Fibroblast of skin of scalp (primary cell): ENCODE measurements at regions not wholly inside any gene's neighbourhood (a gene's known extent, or its start where the extent isn't known, plus 50 kb on each side); places are given as distances from the start of the nearest gene placed in this dataset.
A peak's percentile ranks its signal among the peaks of the same experiment; 100 is the strongest.
"Not testable (repeated sequence)": the region's sequence is repeated elsewhere in the genome, so short reads cannot be mapped to it uniquely, and the experiment has no call there.

Experiments used
- DNase-seq: peaks from one replicate; pipeline ENCODE4 v3.0.0-alpha.2; 2013

DNA sequence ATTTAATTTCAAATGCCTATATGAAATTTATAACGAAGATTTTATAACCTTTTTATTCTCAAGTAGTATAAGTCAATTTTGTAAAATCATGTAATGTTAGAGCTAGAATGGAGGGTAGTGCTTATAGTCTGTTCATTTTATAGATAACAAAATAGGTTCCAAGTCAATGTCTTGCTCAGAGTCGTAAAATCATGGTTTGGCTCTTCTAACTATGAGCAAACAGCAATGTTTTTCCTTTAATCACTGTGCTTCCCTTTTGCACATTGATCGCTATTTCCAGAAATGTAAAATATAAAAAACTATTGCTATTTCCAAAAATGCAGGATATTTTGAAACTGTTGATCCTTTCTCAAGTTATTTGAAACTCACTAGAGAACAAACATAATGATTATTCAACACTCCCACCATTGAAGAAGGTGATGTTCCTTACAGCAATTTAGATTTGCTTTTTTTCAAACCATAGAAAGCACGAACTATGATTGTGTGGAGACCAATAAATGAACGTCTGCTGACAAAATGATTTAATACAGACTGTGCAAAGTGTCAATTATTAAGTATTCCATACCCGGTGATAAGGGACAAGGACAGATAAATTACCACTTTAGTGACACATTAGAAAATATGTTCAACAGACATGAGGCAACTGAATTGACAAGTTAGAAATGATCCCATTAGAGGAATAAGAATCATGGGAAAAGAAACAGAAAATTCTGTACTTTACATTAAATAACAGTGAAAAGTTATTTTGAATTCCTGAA lies 412.1 kb upstream of the TECRL start:
- DNase-seq = no peak

DNA sequence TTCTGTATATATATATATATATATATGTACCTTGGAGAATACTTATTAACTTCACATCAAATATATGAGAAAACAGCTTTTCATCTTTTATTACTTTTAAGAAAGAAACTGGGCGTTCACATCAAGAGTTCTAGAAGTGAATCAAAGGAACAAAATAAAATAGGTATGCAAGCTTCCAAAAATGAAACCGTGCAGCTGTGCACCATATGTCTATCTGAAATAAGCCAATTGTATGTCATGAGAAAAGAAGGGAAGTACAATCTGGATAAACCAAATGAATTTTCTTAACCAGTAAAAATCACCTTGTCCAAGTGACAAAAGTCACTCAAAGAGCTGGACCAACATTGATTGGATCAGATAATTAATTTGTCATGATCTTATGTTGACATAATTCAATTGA lies 405.4 kb upstream of the TECRL start:
- DNase-seq = no peak

- DNase-seq = no peak
Observed at GRCh38 chr4:64807821-64808220, 398.6 kb upstream of the TECRL start.

- no peak for DNase-seq
Observed at GRCh38 chr4:64799751-64800150, 390.5 kb upstream of the TECRL start.

GRCh38 chr4:64798828-64799227 lies 389.6 kb upstream of the TECRL start:
- DNase-seq = not testable (repeated sequence)

DNA sequence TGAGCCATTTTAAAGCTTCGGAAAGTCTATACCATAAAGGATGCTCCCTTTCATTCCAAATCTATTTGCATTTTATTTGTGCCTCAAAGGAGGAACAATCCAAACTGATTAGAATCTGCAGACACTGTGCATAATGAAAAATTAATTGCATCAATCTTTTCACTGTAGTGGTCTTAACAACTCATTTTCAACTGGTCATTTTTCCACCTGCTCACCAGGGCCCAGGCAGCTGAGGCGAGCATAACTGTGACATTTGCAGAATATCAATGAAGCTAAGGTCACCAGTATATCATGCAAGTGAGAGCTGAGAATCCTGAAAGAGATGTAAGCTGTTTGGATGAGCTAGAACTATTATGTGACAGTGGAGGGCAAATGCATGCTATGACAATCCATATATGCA lies 387.3 kb upstream of the TECRL start:
- DNase-seq = no peak

DNA sequence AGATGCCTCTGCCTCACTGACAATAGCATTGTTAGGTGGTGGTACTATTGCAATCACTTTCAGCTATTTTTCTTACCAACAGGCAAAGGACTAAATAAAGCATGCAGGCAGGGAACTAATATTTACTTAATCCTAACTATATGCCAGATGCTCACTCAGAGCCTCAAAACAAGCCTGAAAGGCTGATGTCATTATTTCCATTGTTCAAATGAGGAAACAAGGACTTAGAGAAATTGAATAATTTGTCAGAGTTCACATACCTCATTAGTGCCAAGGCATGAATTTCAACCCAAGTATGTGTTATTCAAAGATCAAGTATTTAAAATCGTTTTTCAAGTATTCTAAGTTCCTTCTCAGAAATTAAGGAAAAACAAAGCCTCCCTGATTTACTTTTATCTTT lies 374.9 kb upstream of the TECRL start:
- peak; percentile 71 for DNase-seq

DNA sequence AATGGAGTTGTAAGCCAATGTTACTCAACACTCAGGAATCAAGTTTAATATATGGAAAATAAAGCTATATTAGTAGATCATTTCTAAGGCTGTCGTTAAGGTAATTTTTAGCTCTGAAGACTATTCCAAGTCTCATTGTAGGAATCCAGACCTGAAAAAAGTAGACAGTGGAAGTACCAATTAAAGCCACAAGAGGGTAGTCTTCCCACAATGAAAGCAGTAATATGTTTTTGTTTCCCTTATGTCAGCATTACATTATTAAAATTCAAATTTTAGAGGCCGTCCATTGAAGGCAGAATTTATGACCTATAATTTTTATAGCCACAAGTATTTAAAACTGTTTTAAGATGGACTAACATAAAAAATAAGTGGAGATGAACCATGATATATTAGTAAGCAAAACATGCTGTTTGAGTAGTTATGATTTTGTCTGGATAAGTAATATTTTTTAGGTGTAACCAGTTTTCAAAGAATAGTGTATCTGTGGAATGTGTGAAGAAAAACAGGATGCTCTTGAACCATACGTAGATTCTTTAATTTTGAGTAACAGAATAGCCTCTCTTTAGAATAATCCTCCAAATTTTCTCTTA lies 372.6 kb upstream of the TECRL start:
- peak; percentile 46 for DNase-seq

- no peak for DNase-seq
Observed at GRCh38 chr4:64780664-64781063, 371.4 kb upstream of the TECRL start.

DNA sequence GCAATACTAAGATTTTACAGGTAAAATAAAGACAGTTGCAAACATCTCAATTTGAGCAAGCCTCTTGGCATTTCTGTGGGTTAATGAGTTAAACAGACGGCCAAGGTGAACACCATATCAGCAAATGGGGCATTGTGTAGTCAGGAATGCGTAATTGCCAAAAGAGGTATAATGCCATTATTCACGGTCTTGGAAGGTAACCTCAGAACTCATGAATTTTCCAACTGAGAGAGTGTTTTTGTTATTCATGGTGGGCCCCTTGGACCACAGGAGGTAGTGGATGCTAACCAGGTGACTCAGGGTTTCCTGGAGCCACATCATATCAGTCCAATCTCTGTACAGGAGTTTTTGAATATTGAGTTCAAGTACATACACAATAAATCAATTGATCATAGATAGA lies 368.0 kb upstream of the TECRL start:
- no peak for DNase-seq

- no peak for DNase-seq
Observed at GRCh38 chr4:64776820-64777219, 367.6 kb upstream of the TECRL start.

GRCh38 chr4:64774626-64775025 lies 365.4 kb upstream of the TECRL start:
- DNase-seq = no peak

DNA sequence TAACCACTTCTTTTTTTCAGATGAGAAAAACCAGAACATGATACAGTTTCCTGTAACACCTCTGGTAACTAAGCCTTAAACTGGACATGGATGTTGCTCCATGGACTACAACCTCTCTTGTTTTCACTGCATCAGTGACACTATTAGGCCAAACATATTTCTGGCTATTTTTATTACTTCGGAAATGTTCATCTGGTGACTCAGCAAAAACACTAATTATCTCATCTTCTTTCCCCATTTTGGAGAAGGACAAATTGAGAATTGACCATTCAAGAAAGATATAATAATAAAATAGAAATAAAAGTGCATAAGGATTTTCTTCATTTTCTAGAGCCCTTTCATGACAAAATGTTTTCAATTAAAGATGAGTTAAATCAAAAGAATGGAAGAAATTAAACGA lies 361.9 kb upstream of the TECRL start:
- DNase-seq = no peak

DNA sequence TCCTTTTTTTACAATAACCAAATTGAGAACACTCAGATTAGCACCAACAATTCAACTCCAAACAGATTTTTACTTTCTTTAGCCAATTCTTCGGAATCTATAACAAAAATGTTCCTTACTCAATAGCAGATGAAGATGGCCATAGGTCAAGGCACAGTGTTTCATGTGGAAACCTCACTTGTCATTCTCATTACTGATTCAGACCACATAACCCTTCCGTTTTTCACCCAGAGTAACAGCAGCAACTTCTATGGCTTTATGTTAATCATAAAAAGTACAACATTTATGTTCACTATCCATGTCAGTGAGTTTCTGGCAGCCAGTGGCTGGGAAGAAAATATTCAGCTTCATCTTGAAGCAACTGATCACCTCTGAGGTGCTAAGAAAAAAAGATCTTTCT lies 358.3 kb upstream of the TECRL start:
- DNase-seq = no peak

GRCh38 chr4:64766565-64766964 lies 357.3 kb upstream of the TECRL start:
- DNase-seq = no peak

GRCh38 chr4:64756016-64756415 lies 346.8 kb upstream of the TECRL start:
- DNase-seq = peak; percentile 31

DNA sequence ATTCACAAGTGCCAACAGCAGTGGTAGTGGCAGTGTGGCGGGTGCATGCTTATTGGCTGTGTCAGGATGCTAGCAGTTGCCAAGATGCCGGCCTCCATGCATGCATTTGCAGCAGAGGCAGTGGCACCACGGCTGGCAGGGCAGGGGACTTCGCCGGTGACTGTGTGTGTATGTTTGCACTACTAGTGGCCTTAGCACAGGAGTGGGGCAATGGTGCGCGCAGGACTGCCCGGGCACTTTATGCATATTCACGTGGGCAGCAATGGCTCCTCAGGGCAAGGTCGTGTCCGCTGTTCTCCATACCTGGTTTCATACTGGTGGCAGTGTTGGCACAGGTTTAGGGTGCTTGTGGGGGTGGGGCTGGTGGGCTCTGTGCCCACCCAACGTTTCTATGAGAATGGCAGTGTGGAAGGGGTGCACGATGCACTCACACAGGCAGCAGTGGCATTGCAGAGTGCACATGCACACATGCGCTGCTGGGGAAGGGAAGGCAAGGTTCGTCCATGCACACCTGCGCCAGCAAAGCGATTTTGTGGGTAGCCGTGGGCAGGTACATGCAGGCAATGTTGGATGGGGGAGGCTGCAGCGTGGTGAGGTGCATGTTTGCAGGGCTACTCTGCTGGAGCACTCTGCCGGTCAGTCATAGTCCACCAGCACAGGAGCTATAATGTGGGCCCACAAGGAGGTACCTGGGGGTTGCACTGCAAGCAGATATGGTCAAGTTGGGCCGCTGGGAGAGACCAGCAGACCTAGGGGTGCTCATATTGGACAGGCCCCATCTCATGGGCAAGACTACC lies 338.9 kb upstream of the TECRL start:
- no peak for DNase-seq

DNA sequence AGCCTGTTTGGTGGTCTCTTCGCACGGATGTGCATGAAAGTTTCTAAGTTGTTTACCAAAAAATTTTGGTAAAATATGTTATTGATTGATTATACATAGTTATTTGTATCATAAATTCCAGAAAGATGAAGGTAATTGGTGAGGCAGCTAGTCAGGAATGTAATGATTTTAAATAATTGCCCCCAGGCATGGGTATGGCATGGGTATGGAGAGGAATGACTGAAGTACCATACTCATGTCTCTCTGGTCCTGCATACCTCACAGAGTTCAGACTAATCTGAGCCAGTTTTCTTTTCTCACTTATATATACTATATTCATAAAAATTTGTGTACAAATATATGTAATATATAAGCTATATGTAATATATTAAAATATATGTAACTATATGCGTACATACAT lies 329.0 kb upstream of the TECRL start:
- no peak for DNase-seq

DNA sequence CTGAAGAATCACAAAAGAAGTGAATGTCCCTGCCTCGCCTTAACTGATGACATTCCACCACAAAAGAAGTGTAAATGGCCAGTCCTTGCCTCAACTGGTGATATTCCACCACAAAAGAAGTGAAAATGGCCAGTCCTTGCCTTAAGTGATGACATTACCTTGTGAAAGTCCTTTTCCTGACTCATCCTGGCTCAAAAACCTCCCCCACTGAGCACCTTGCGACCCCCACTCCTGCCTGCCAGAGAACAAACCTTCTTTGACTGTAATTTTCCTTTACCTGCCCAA lies 328.5 kb upstream of the TECRL start:
- DNase-seq = not testable (repeated sequence)

- no peak for DNase-seq
Observed at GRCh38 chr4:64737026-64737853, 328.0 kb upstream of the TECRL start.

GRCh38 chr4:64729561-64729960 lies 320.3 kb upstream of the TECRL start:
- no peak for DNase-seq

DNA sequence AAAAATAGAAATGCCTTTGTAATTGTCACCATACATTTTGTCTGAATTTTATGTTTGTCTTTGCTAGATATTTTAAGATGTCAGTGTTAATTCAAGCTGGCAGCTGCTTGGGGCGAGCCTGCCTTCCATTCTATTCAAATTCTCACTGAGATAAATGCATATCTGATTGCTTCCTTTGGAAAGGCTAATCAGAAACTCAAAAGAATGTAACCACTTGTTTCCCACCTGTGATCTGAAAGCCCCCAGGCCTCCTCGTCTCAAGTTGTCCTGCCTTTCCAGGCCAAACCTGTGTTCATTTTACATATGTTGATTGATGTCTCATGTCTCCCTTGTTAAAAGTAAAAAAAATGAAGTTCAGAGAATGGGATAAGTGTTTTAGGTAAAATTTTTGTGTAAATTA lies 318.7 kb upstream of the TECRL start:
- no peak for DNase-seq

GRCh38 chr4:64727391-64727790 lies 318.1 kb upstream of the TECRL start:
- not testable (repeated sequence) for DNase-seq
